Body of pancreas (tissue), 4 donors: ENCODE measurements at regions not wholly inside any gene's neighbourhood (a gene's known extent, or its start where the extent isn't known, plus 50 kb on each side); places are given as distances from the start of the nearest gene placed in this dataset.

Source experiments
- ATAC-seq: fragments of 150-250 bp; one replicate; pipeline ENCODE4 v1.9.1; 2016
- DNase-seq, 4 donors: peaks; one replicate each; pipeline ENCODE4 v3.0.0-alpha.2; 2019
- H3K27ac ChIP-seq, 4 donors: fragments of 200-600 bp; sonication (generic); 1 replicate in 3 of 4; 2 replicates in 1 of 4; pipeline versions ENCODE4 v1.5.1 to v1.6.1; 2016 to 2019; ENCODE audit warnings: mild to moderate bottlenecking in 1 of 4, mixed read lengths in 1 of 4, moderate library complexity in 1 of 4
- H3K27me3 ChIP-seq, 2 donors: fragments of 200-600 bp; sonication (generic); one replicate each; pipeline ENCODE4 v1.6.0; 2016; ENCODE audit warnings: mild to moderate bottlenecking in 1 of 2
- H3K36me3 ChIP-seq, 2 donors: fragments of 200-600 bp; sonication (generic); replicated peaks in 1 of 2; 2 replicates each; pipeline ENCODE4 v1.5.1; 2016; ENCODE audit warnings: low read depth in 2 of 2; ENCODE audit not compliant: insufficient read depth in 1 of 2
- H3K4me1 ChIP-seq: fragments of 200-600 bp; sonication (generic); one replicate; pipeline ENCODE4 v1.6.0; 2016
- H3K4me3 ChIP-seq, 2 donors: fragments of 200-600 bp; sonication (generic); 1 replicate in 1 of 2; 2 replicates in 1 of 2; pipeline ENCODE4 v1.5.1; 2016 to 2019
- H3K9me3 ChIP-seq, 3 donors: fragments of 200-600 bp; sonication (generic); 1 replicate in 2 of 3; 2 replicates in 1 of 3; pipeline ENCODE4 v1.5.1; 2016
- POLR2A ChIP-seq, 3 donors: fragments of 450-650 bp; IDR thresholded peaks; one replicate each; pipeline ENCODE4 v1.6.1; 2016; ENCODE audit warnings: antibody characterized with exemption in 3 of 3, mild to moderate bottlenecking in 2 of 3
- WGBS, 2 donors: methylation state at CpG; one replicate each; pipeline ENCODE4 v1.1.5; 2017; 5-methylcytosine and 5-hydroxymethylcytosine counted together
- intact Hi-C: fragments of 100-400 bp; cut with DNase I; formaldehyde crosslinking; loops from one replicate; pipeline ENCODE4 v1.15.1; 2023
- TF ChIP-seq, protein P1 (sequence below), 7 experiments: fragments of 450-650 bp in 4 of 7; fragments of 200-600 bp in 3 of 7; sonication (generic) in 3 of 7; IDR thresholded peaks; one replicate each; pipeline ENCODE4 v1.5.1; 2016 to 2019; ENCODE audit warnings: antibody characterized with exemption in 7 of 7

- no peak for TF ChIP-seq POLR2A (IDR thresholded peaks at IDR 0.05)
- TF ChIP-seq, protein P1, sequence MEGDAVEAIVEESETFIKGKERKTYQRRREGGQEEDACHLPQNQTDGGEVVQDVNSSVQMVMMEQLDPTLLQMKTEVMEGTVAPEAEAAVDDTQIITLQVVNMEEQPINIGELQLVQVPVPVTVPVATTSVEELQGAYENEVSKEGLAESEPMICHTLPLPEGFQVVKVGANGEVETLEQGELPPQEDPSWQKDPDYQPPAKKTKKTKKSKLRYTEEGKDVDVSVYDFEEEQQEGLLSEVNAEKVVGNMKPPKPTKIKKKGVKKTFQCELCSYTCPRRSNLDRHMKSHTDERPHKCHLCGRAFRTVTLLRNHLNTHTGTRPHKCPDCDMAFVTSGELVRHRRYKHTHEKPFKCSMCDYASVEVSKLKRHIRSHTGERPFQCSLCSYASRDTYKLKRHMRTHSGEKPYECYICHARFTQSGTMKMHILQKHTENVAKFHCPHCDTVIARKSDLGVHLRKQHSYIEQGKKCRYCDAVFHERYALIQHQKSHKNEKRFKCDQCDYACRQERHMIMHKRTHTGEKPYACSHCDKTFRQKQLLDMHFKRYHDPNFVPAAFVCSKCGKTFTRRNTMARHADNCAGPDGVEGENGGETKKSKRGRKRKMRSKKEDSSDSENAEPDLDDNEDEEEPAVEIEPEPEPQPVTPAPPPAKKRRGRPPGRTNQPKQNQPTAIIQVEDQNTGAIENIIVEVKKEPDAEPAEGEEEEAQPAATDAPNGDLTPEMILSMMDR (IDR thresholded peaks at IDR 0.05) = no peak
- ATAC-seq (no peak), DNase-seq (no peak)
- Histone ChIP-seq H3K36me3 (no peaks in the 10 kb centered on the region), H3K27ac (no peak overlapping the region), H3K4me1 (no peaks in the 10 kb centered on the region), H3K27me3 (no peaks in the 10 kb centered on the region), H3K9me3 (no peaks in the 10 kb centered on the region), H3K4me3 (no peak overlapping the region)
- intact Hi-C loops = no loop called here
- 75 to 85% methylated on average over 11 to 16 of the region's 16 CpGs for WGBS, 2 donors
Measured at GRCh38 chr20:57849521-57850215, 139.9 kb upstream of the PMEPA1 start.

DNA sequence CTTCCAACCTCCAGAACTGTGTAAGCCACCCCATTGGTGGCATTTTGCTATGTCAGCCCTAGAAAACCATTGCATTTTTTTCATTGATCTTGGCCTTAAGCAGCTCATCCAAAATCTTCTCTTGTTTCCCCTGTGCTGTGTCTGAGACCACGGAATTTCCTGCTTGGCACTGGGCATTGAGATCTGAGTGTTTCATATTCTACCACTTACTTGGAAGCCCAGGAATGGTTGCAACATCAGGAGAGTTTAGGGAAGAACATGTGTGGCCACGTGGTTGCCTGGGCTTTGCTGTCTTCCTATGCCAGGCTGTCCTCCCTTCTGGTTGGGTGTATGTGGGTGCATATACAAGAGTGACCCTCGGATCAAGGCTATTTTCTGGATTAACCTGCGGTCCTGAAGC, 139.3 kb upstream of the PMEPA1 start:
- H3K27me3 ChIP-seq = no peaks in the 10 kb centered on the region
- no peak overlapping the region for H3K4me3 ChIP-seq
- intact Hi-C loops = no loop called here
- DNase-seq (no peak), ATAC-seq (no peak)
- H3K36me3 ChIP-seq = no peaks in the 10 kb centered on the region
- H3K27ac ChIP-seq = no peak overlapping the region
- whole genome bisulfite sequencing, 2 donors = 50 to 75% methylated on average over 4 of the region's 4 CpGs
- H3K4me1 ChIP-seq = no peaks in the 10 kb centered on the region
- TF ChIP-seq POLR2A (IDR thresholded peaks at IDR 0.05) = no peak
- TF ChIP-seq, protein P1 (IDR thresholded peaks at IDR 0.05) = no peak
- no peaks in the 10 kb centered on the region for H3K9me3 ChIP-seq

DNA sequence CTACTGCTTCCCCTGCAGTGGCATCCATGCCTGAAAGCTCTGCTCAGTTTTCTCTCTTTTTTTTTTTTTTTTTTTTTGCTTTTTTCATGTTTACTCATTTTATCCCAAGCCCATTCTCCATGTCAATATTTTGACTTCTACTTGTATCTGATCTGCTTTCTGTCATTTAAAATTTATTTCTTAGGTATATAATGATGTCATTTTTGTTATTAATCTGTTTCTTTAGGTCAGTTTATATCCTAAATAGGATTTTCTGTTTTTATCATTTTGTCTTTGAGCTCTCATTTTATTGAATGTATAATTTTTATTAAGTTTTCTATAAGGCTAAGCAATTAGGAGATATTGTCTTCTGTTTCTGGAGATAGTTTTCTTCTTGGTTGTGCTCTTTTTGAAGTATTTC, 138.5 kb upstream of the PMEPA1 start:
- Histone ChIP-seq H3K4me1 (no peaks in the 10 kb centered on the region), H3K9me3 (no peaks in the 10 kb centered on the region), H3K27ac (no peak overlapping the region), H3K4me3 (no peak overlapping the region), H3K36me3 (no peaks in the 10 kb centered on the region), H3K27me3 (no peaks in the 10 kb centered on the region)
- no peak for DNase-seq
- intact Hi-C loops = no loop called here
- TF ChIP-seq, protein P1 (IDR thresholded peaks at IDR 0.05) = no peak
- ATAC-seq = no peak

GRCh38 chr20:57847104-57847503, 137.3 kb upstream of the PMEPA1 start:
- H3K27ac ChIP-seq = no peak overlapping the region
- no peak for DNase-seq
- H3K36me3 ChIP-seq = no peaks in the 10 kb centered on the region
- H3K27me3 ChIP-seq = no peaks in the 10 kb centered on the region
- no peak for TF ChIP-seq POLR2A (IDR thresholded peaks at IDR 0.05)
- TF ChIP-seq, protein P1 (IDR thresholded peaks at IDR 0.05) = no peak
- no peaks in the 10 kb centered on the region for H3K9me3 ChIP-seq
- intact Hi-C loops = no loop called here
- no peak for ATAC-seq
- no peak overlapping the region for H3K4me3 ChIP-seq
- no peaks in the 10 kb centered on the region for H3K4me1 ChIP-seq
